ENCODE measurements at regions not wholly inside any gene's neighbourhood (a gene's known extent, or its start where the extent isn't known, plus 50 kb on each side); places are given as distances from the start of the nearest gene placed in this dataset.

DNA sequence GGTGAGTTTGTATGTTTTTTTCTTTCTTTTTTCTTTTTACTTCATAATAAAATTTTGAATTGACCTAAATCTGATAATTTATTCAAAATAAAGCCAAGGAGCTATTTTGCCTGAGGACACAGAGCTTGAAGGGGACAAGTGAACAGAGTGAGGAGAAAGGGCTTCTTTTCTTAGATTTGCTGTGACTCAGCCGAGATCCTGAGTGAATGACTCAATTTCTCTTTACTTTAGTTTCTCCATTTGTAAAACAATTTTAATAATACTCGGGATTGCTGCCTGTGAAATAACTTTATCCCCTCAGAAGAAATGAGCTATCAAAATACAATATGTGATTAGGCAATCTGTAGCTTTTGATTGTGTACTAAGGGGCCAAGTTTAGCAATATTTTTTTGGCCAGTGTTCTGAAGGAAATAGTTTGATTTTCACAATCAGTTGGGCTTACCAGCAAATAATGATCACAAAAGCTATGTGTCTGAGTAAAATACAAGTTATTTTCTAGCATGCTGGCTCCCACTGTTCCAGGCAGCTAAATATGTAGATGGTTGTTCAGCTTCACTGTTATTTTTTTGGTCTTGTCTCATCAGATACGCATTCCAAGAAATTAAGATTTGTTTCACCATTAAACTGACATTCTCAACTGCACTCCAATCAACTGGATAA is 437.5 kb downstream of the FGF9 start:
- H3K4me3 ChIP-seq (ENCODE audit: low read depth, low read length) = no peak overlapping the region
- no peak for TF ChIP-seq CTCF (IDR thresholded peaks at IDR 0.05; ENCODE audit: borderline replicate concordance, insufficient read depth, low read depth, low read length)

GRCh38 chr13:22108979-22109378 is 438.1 kb downstream of the FGF9 start:
- no peak overlapping the region for H3K4me3 ChIP-seq (ENCODE audit: low read depth, low read length)
- no peak for TF ChIP-seq CTCF (IDR thresholded peaks at IDR 0.05; ENCODE audit: borderline replicate concordance, insufficient read depth, low read depth, low read length)

DNA sequence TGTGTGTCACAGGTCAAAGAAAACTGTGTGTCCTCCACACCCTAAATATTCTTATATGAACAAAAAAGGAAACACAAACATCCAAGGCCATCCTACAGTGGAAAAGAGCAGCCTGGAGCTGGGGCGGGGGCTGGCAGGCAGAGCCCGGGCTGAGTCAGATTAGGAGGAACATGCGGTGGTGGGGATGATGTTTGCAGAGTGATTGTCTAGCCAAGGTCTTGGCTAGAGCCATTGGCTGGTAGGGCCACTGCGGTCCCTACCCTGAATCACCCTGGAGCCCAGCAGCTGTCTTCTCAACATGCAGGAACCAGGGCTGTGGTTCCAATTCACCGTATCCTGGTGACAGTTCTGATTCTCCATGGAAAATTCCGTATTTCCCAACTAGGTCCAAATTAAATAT is 439.5 kb downstream of the FGF9 start:
- TF ChIP-seq CTCF (IDR thresholded peaks at IDR 0.05; ENCODE audit: borderline replicate concordance, insufficient read depth, low read depth, low read length) = no peak
- H3K4me3 ChIP-seq (ENCODE audit: low read depth, low read length) = no peak overlapping the region

DNA sequence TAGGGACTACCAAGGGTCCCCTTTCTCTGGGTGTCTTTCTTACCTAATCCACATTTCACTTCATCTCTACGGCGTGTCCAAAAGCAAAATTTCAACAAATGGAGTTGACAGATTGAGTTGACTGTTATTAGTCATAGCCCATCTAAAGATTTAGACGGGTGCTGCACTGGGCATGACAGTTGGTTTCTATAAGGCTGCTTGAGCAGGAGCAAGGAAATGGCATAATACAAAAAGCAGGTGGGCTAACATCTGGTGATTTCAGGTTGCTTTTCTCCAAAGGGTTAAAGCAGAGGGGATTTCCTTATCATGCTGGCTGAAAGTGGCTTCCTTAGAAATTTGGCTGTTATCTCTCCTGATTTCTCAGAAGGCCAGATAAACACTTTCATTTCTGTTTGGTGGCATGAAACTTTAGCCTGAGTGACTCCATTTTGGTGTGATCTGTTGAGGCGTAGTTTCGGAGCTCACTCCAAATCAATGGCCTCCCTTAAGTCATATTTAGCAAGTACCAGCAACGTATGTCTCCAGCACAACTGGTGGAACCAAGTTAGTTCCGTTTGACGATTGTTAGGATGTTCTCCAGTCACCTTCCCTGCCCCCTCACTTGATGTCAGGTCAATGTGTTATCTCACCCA is 440.4 kb downstream of the FGF9 start:
- no peak for TF ChIP-seq CTCF (IDR thresholded peaks at IDR 0.05; ENCODE audit: borderline replicate concordance, insufficient read depth, low read depth, low read length)

DNA sequence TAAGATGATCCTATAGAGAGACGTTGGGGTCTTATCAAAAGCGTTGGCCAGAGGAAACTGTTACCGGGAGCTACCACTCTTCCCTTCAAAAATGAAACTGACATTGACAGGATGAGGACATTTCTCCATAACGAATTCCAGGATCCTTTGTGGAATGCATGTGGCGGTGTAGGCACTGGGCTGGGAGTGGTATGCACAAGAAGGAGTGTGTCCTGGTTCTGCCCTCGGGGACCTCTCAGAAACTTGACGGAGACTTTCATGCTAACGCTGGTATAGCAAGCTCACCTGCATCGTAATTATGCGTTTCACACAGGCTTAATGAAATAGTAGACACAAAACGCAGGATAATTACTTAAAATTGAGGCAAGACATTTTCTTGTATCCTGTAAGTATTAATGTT is 441.1 kb downstream of the FGF9 start:
- no peak for TF ChIP-seq CTCF (IDR thresholded peaks at IDR 0.05; ENCODE audit: borderline replicate concordance, insufficient read depth, low read depth, low read length)
- H3K4me3 ChIP-seq (ENCODE audit: low read depth, low read length) = no peak overlapping the region

More for the DNA sequence above, 440.4 kb downstream of the FGF9 start:
- no peak overlapping the region for H3K4me3 ChIP-seq (ENCODE audit: low read depth, low read length)

DNA sequence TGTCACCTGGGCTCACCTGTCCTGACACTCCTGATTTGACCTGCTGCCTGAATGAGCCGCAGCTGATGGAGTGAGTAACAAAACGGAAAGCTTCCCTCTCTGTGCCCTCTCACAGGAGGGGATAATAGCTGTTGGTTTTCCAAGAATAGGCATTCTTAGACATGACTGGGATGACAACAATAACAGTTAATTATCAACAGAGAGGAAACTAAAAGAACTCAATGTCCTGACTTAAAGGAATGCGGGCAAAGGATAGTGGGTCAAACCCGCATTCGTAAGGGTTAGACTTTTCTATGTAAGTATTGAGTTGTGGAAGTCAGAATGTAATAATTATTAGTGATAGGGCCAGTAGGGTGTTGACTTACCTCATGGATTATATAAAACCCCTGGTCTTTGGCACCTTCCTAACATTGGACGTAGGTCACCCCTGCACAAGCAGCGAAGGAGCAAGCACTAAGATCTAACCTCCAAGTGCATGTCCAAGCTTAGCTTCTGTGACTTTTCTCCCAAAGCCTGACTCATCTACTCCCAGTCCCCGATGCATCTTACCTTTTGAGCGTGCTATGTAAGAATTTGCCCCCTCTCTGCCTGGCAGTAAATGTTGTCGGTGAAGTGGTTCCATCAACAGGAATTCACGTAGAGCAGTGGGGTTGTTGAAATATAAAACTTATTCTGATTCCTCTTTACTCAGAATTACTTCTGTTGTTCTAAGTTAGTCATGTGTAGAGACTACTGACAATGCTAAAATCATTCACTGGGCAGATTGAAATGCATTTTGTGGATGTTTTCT is 442.3 kb downstream of the FGF9 start:
- H3K4me3 ChIP-seq (ENCODE audit: low read depth, low read length) = no peak overlapping the region
- TF ChIP-seq CTCF (IDR thresholded peaks at IDR 0.05; ENCODE audit: borderline replicate concordance, insufficient read depth, low read depth, low read length) = no peak

All from GM12875 (cell line).